HepG2 (cell line): ENCODE measurements at regions not wholly inside any gene's neighbourhood (a gene's known extent, or its start where the extent isn't known, plus 50 kb on each side); places are given as distances from the start of the nearest gene placed in this dataset.

ENCODE experiments used
- ATAC-seq: fragments of 200-7000 bp; cut with Tn5 transposase; 3 replicates; pipeline ENCODE4 v1.9.1; 2020; ENCODE audit warnings: mild to moderate bottlenecking, moderate library complexity
- BruUV-seq: library from RNA; stranded (reverse); fragments of 400-500 nt; replicated peaks from 2 replicates; lab custom pipeline; 2021; lab: Mats Ljungman, UMichigan
- CTCF ChIA-PET: fragments of 300-600 bp; formaldehyde crosslinking; extraction: SDS; loops from one replicate; lab custom pipeline; 2021; ENCODE audit warnings: low total read pairs, inconsistent platforms, low intra/inter-chr PET ratio; lab: Yijun Ruan, JAX
- POLR2A ChIA-PET: fragments of 350-600 bp; sonication (Branson Sonifier 250); formaldehyde crosslinking; loops from one replicate; lab custom pipeline; 2020; ENCODE audit warnings: antibody characterized with exemption, inconsistent platforms; lab: Yijun Ruan, JAX
- DNase-seq: peaks from one replicate; pipeline ENCODE4 v3.0.0-alpha.2; 2015; ENCODE audit warnings: low spot score
- FAIRE-seq: peaks from 3 replicates; lab custom pipeline; 2011; peaks lifted over from hg19 to GRCh38; lab: Jason Lieb, UNC
- H2AFZ ChIP-seq: one replicate; pipeline ENCODE4 v1.6.1; 2011; ENCODE audit warnings: low read length, inconsistent platforms
- H3K27ac ChIP-seq: fragments of 300-600 bp; 3 replicates; pipeline ENCODE4 v1.8.0; 2011; ENCODE audit warnings: mixed run types, mild to moderate bottlenecking, mixed read lengths, low read length, inconsistent platforms; ENCODE audit not compliant: insufficient read depth; ENCODE audit errors: extremely low read length
- H3K27me3 ChIP-seq, 2 experiments: fragments of 200-600 bp in 1 of 2; 2 replicates in 1 of 2; 3 replicates in 1 of 2; pipeline versions ENCODE4 v1.6.0 to v1.8.0; 2011; ENCODE audit warnings: low read length in 2 of 2, mild to moderate bottlenecking in 2 of 2, moderate library complexity in 2 of 2, inconsistent platforms in 1 of 2; ENCODE audit not compliant: insufficient read depth in 2 of 2, control insufficient read depth in 1 of 2
- H3K36me3 ChIP-seq, 2 experiments: fragments of 200-600 bp in 1 of 2; replicated peaks in 1 of 2; 2 replicates in 1 of 2; 3 replicates in 1 of 2; pipeline versions ENCODE4 v1.5.1 to v1.8.0; 2011; ENCODE audit warnings: low read length in 2 of 2, inconsistent platforms in 1 of 2; ENCODE audit not compliant: insufficient read depth in 2 of 2, control insufficient read depth in 1 of 2
- H3K4me1 ChIP-seq: 2 replicates; pipeline ENCODE4 v1.5.1; 2012; ENCODE audit warnings: low read length, inconsistent platforms; ENCODE audit not compliant: insufficient read depth
- H3K4me2 ChIP-seq: 2 replicates; pipeline ENCODE4 v1.6.0; 2011; ENCODE audit warnings: low read depth, low read length, inconsistent platforms
- H3K4me3 ChIP-seq, 3 experiments: fragments of 200-600 bp in 1 of 3; sonication (generic), shearing (Covaris generic) in 1 of 3; replicated peaks in 1 of 3; 2 replicates each; pipeline ENCODE4 v1.5.1; 2011 to 2016; ENCODE audit warnings: low read length in 3 of 3, inconsistent platforms in 2 of 3, low read depth in 2 of 3, mild to moderate bottlenecking in 2 of 3, control low read depth in 1 of 3, mixed read lengths in 1 of 3; ENCODE audit not compliant: insufficient read depth in 1 of 3
- H3K79me2 ChIP-seq: one replicate; pipeline ENCODE4 v1.6.1; 2011; ENCODE audit warnings: low read length, inconsistent platforms; ENCODE audit not compliant: insufficient read depth
- H3K9ac ChIP-seq: 2 replicates; pipeline ENCODE4 v1.6.0; 2011; ENCODE audit warnings: mild to moderate bottlenecking, low read depth, low read length, inconsistent platforms; ENCODE audit not compliant: insufficient read depth
- H3K9me3 ChIP-seq: 2 replicates; pipeline ENCODE4 v1.5.1; 2012; ENCODE audit warnings: mild to moderate bottlenecking, low read length
- H4K20me1 ChIP-seq: 2 replicates; pipeline ENCODE4 v1.6.0; 2011; ENCODE audit warnings: inconsistent platforms, mild to moderate bottlenecking, low read length, moderate library complexity; ENCODE audit not compliant: insufficient read depth
- CBX1 ChIP-seq: IDR thresholded peaks from one replicate; pipeline ENCODE4 v1.6.1; 2016; ENCODE audit warnings: antibody characterized with exemption, low read depth
- ERF ChIP-seq: IDR thresholded peaks from 2 replicates; pipeline ENCODE4 v1.6.1; 2018; ENCODE audit warnings: missing biosample characterization, missing genetic modification reagents
- FIP1L1 ChIP-seq: fragments of 200-400 bp; formaldehyde crosslinking; IDR thresholded peaks from 2 replicates; pipeline ENCODE4 v1.6.1; 2018; ENCODE audit warnings: low read depth, mild to moderate bottlenecking, low read length, moderate library complexity, borderline replicate concordance; ENCODE audit not compliant: insufficient read depth
- KAT2B ChIP-seq: fragments of 150-350 bp; IDR thresholded peaks from 2 replicates; pipeline ENCODE4 v1.6.1; 2014; ENCODE audit warnings: low read depth, low read length, borderline replicate concordance
- SALL1 ChIP-seq: sonication (generic); formaldehyde crosslinking; IDR thresholded peaks from 2 replicates; pipeline ENCODE4 v1.8.0; 2022; ENCODE audit warnings: mild to moderate bottlenecking, missing genetic modification reagents
- SRF ChIP-seq: IDR thresholded peaks from 2 replicates; pipeline ENCODE4 v1.6.1; 2011; ENCODE audit warnings: mild to moderate bottlenecking, low read depth, low read length, moderate library complexity
- WIZ ChIP-seq: sonication (generic); formaldehyde crosslinking; IDR thresholded peaks from 2 replicates; pipeline ENCODE4 v1.5.1; 2020; ENCODE audit warnings: mild to moderate bottlenecking, missing genetic modification reagents
- ZNF136 ChIP-seq: sonication (generic); formaldehyde crosslinking; IDR thresholded peaks from 2 replicates; pipeline ENCODE4 v1.8.1; 2022; ENCODE audit warnings: low read depth, mild to moderate bottlenecking, moderate library complexity, missing genetic modification reagents
- ZNF20 ChIP-seq: sonication (generic); formaldehyde crosslinking; IDR thresholded peaks from 2 replicates; pipeline ENCODE4 v1.4.0; 2020; ENCODE audit warnings: mild to moderate bottlenecking, moderate library complexity, missing genetic modification reagents
- ZNF766 ChIP-seq: sonication (generic); formaldehyde crosslinking; IDR thresholded peaks from 2 replicates; pipeline ENCODE4 v1.5.0; 2020; ENCODE audit warnings: missing genetic modification reagents, borderline replicate concordance
- ZNF776 ChIP-seq: sonication (generic); formaldehyde crosslinking; IDR thresholded peaks from 2 replicates; pipeline ENCODE4 v1.4.0; 2020; ENCODE audit warnings: mild to moderate bottlenecking, missing genetic modification reagents
- WGBS: methylation state at CpG from one replicate; pipeline ENCODE4 v1.1.6; 2017; ENCODE audit warnings: low lambda C conversion rate; 5-methylcytosine and 5-hydroxymethylcytosine counted together
- in situ Hi-C: cut with HindIII; loops from 2 replicates; pipeline ENCODE4 v1.10.0; 2017; ENCODE audit warnings: low pct_unique_long_range_greater_than_20kb; ENCODE audit not compliant: extremely low pct_ligation_motif_present
- intact Hi-C: fragments of 100-400 bp; cut with micrococcal nuclease; formaldehyde crosslinking; loops from one replicate; pipeline ENCODE4 v1.10.0; 2022; ENCODE audit not compliant: unreplicated experiment
- TF ChIP-seq, protein P1 (sequence below): sonication (generic); formaldehyde crosslinking; IDR thresholded peaks from 2 replicates; pipeline ENCODE4 v1.4.0; 2020; ENCODE audit warnings: missing genetic modification reagents

DNA sequence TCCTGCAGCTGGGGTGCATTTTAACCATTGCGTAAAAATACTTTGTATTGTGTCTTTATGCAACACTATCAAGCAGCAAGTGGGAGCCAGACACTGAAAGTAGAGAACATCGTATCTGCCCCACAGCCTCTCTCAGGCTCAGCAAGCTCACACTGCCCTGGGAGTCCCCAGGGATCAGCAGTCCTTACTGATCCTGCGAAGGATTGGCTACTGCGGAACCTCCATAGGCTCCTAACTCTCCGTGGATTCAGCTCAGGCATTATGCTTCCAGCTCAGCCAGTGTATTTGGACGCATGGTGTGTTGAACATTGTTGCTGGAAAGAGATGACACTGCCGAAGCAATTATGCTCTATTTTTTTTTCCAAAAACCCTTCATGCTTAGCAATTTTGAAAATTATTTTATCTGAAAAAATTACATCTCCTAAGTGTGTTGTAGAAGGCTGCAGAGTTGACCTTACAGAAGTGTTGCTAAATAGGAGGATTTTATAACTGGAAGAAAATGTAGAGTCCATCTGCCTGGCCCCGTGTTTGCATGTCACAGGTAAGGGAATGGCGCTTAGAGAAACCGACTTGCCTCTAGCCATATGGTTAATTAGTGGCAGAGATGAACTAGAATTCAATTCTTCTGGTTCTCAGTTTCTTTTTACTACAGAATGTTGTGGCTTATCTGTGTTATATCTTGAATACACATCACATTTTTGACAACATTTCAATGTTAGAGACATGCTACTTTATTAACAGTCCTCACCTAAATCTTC, 276.4 kb upstream of the COBL start:
- no peak overlapping the region for H2AFZ ChIP-seq
- no peak overlapping the region for H3K9ac ChIP-seq
- intact Hi-C loops (no loop called here), in situ Hi-C loops (no loop called here)
- H3K36me3 ChIP-seq: no peaks in the 10 kb centered on the region
- no peak for FAIRE-seq
- peaks cover 17% of the 10 kb centered on the region for H3K4me1 ChIP-seq
- no peaks in the 10 kb centered on the region; a peak in 1 of 5 replicates for H3K27me3 ChIP-seq
- no peak for ATAC-seq
- H3K27ac ChIP-seq: no peak overlapping the region
- BruUV-seq: no TSS peak
- no peaks in the 10 kb centered on the region for H3K9me3 ChIP-seq
- no peak overlapping the region for H3K4me2 ChIP-seq
- DNase-seq: no peak
- no peaks in the 10 kb centered on the region for H3K79me2 ChIP-seq
- H3K4me3 ChIP-seq: no peak overlapping the region
- ChIA-PET POLR2A (no interaction called here), CTCF (no interaction called here)
- H4K20me1 ChIP-seq: no peaks in the 10 kb centered on the region
- 42% methylated on average over 10 of the region's 10 CpGs for WGBS
- TF ChIP-seq, protein P1, sequence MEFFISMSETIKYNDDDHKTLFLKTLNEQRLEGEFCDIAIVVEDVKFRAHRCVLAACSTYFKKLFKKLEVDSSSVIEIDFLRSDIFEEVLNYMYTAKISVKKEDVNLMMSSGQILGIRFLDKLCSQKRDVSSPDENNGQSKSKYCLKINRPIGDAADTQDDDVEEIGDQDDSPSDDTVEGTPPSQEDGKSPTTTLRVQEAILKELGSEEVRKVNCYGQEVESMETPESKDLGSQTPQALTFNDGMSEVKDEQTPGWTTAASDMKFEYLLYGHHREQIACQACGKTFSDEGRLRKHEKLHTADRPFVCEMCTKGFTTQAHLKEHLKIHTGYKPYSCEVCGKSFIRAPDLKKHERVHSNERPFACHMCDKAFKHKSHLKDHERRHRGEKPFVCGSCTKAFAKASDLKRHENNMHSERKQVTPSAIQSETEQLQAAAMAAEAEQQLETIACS (CRISPR knock-in tag): no peak
- no peak for TF ChIP-seq SALL1 (CRISPR knock-in tag)
- TF ChIP-seq ERF: no peak
- TF ChIP-seq ZNF766 (CRISPR knock-in tag): no peak
- no peak for TF ChIP-seq FIP1L1
- TF ChIP-seq KAT2B: no peak
- no peak for TF ChIP-seq ZNF20 (CRISPR knock-in tag)
- no peak for TF ChIP-seq WIZ (CRISPR knock-in tag)
- no peak for TF ChIP-seq SRF
- no peak for TF ChIP-seq CBX1
- TF ChIP-seq ZNF776: no peak
- no peak for TF ChIP-seq ZNF136 (CRISPR knock-in tag)
